GM21447 (cell line): ENCODE measurements at regions not wholly inside any gene's neighbourhood (a gene's known extent, or its start where the extent isn't known, plus 50 kb on each side); places are given as distances from the start of the nearest gene placed in this dataset.

ENCODE experiments used
- ATAC-seq: cut with Tn5 transposase; IDR thresholded peaks from one replicate; pipeline ENCODE4 v1.9.1; 2021; ENCODE audit not compliant: unreplicated experiment

DNA sequence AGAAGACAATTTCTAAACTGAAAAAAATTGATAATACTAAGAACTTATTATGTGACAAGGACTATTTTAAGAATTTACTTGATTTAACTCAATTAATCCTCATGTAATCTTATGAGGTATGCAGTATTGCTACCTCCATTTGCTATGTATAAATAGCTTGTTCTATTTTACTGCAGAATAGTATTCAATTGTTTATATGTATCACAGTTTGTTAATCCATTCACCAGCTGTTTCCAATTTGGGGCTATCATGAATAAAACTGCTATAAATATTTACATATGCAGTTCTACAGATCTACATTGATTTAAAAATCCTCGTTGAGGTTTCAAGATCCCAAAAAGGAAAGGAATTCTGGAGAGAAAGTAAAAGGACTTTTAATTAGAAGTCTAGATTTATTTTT lies 54.8 kb upstream of the DOCK10 start:
- no peak for ATAC-seq
